SU-DHL-6 (cell line): ENCODE measurements at regions not wholly inside any gene's neighbourhood (a gene's known extent, or its start where the extent isn't known, plus 50 kb on each side); places are given as distances from the start of the nearest gene placed in this dataset.

Experiments
- H2AFZ ChIP-seq: fragments of 200-600 bp; sonication (generic); 2 replicates; pipeline ENCODE4 v1.6.1; 2014; ENCODE audit warnings: low read depth, mild to moderate bottlenecking, moderate library complexity, mixed read lengths, antibody characterized with exemption, low read length; ENCODE audit not compliant: severe bottlenecking
- H3F3A ChIP-seq: fragments of 200-600 bp; shearing (Covaris generic); 2 replicates; pipeline ENCODE4 v1.6.0; 2016; ENCODE audit warnings: antibody characterized with exemption, mild to moderate bottlenecking; ENCODE audit not compliant: insufficient read depth
- H3K27ac ChIP-seq: fragments of 200-600 bp; sonication (generic); 2 replicates; pipeline ENCODE4 v1.5.1; 2016; ENCODE audit warnings: low read depth, mild to moderate bottlenecking, low read length, moderate library complexity, mixed read lengths
- H3K27me3 ChIP-seq: fragments of 200-600 bp; sonication (generic), shearing (Covaris generic); 2 replicates; pipeline ENCODE4 v1.6.0; 2014; ENCODE audit warnings: mild to moderate bottlenecking, low read length
- H3K36me3 ChIP-seq: fragments of 200-600 bp; sonication (generic); 2 replicates; pipeline ENCODE4 v1.6.1; 2014; ENCODE audit warnings: mild to moderate bottlenecking, low read length, mixed read lengths
- H3K4me2 ChIP-seq: fragments of 300-600, 200-600 bp; shearing (Covaris generic), sonication (generic); 2 replicates; pipeline ENCODE4 v1.6.0; 2014; ENCODE audit warnings: low read length, low read depth, mild to moderate bottlenecking; ENCODE audit not compliant: poor library complexity, severe bottlenecking
- H3K4me3 ChIP-seq: fragments of 200-600 bp; sonication (generic); 2 replicates; pipeline ENCODE4 v1.5.1; 2014; ENCODE audit warnings: antibody characterized with exemption, low read length, mild to moderate bottlenecking, mixed read lengths; ENCODE audit not compliant: insufficient read depth, poor library complexity, severe bottlenecking
- H3K79me2 ChIP-seq: fragments of 200-600 bp; sonication (generic); 2 replicates; pipeline ENCODE4 v1.6.1; 2014; ENCODE audit warnings: mild to moderate bottlenecking, low read length, moderate library complexity; ENCODE audit not compliant: insufficient read depth
- H3K9ac ChIP-seq: fragments of 200-600 bp; sonication (generic); 2 replicates; pipeline ENCODE4 v1.7.0; 2014; ENCODE audit warnings: mild to moderate bottlenecking, low read length
- H3K9me2 ChIP-seq: fragments of 200-600 bp; sonication (generic); replicated peaks from 2 replicates; pipeline ENCODE4 v1.6.1; 2014; ENCODE audit warnings: low read length; ENCODE audit not compliant: insufficient read depth
- H3K9me3 ChIP-seq: fragments of 200-600 bp; sonication (generic); 2 replicates; pipeline ENCODE4 v1.6.1; 2014; ENCODE audit warnings: low read length, mixed read lengths; ENCODE audit not compliant: insufficient read depth
- H4K20me1 ChIP-seq: fragments of 200-600 bp; sonication (generic); 2 replicates; pipeline ENCODE4 v1.6.1; 2014; ENCODE audit warnings: low read depth, mild to moderate bottlenecking, antibody characterized with exemption, low read length, moderate library complexity, mixed read lengths
- CTCF ChIP-seq: fragments of 200-600 bp; sonication (generic); IDR thresholded peaks from one replicate; pipeline ENCODE4 v1.5.1; 2017; ENCODE audit warnings: antibody characterized with exemption, mild to moderate bottlenecking, low read length, moderate library complexity; ENCODE audit not compliant: insufficient read depth, poor library complexity, severe bottlenecking
- EZH2phosphoT487 ChIP-seq: fragments of 200-600 bp; sonication (generic), shearing (Covaris generic); conservative IDR thresholded peaks from 2 replicates; pipeline ENCODE4 v1.6.1; 2018; ENCODE audit warnings: mild to moderate bottlenecking, antibody characterized with exemption, low read length, moderate library complexity, mixed read lengths

- no peaks in the 10 kb centered on the region for H3K36me3 ChIP-seq
- no peak for TF ChIP-seq EZH2phosphoT487
- TF ChIP-seq CTCF, result no peak
- no peak overlapping the region for H3K9ac ChIP-seq
- H3K27me3 ChIP-seq, result no peaks in the 10 kb centered on the region
- no peaks in the 10 kb centered on the region for H4K20me1 ChIP-seq
- no peak overlapping the region for H3K4me2 ChIP-seq
- H3K9me3 ChIP-seq, result no peaks in the 10 kb centered on the region
- no peaks in the 10 kb centered on the region for H3K79me2 ChIP-seq
- H3K9me2 ChIP-seq, result no peaks in the 10 kb centered on the region
- H3K4me3 ChIP-seq, result no peak overlapping the region
- no peaks in the 10 kb centered on the region for H3F3A ChIP-seq
- no peak overlapping the region for H3K27ac ChIP-seq
- H2AFZ ChIP-seq, result no peak overlapping the region
Observed at GRCh38 chr6:113482771-113483170, 374.4 kb upstream of the MARCKS start.

GRCh38 chr6:113486199-113486598 is 370.9 kb upstream of the MARCKS start:
- Histone ChIP-seq H3K79me2 (no peaks in the 10 kb centered on the region), H3K9ac (no peak overlapping the region), H3K27me3 (no peaks in the 10 kb centered on the region), H3K4me3 (no peak overlapping the region), H3K36me3 (no peaks in the 10 kb centered on the region), H3K27ac (no peak overlapping the region), H3K4me2 (no peak overlapping the region), H3K9me3 (no peaks in the 10 kb centered on the region), H3K9me2 (no peaks in the 10 kb centered on the region), H4K20me1 (no peaks in the 10 kb centered on the region), H3F3A (no peaks in the 10 kb centered on the region), H2AFZ (no peak overlapping the region)
- TF ChIP-seq CTCF, result no peak
- no peak for TF ChIP-seq EZH2phosphoT487

GRCh38 chr6:113487489-113488058 is 369.6 kb upstream of the MARCKS start:
- Histone ChIP-seq H3F3A (no peaks in the 10 kb centered on the region), H4K20me1 (no peaks in the 10 kb centered on the region), H3K36me3 (no peaks in the 10 kb centered on the region), H3K79me2 (no peaks in the 10 kb centered on the region), H2AFZ (no peak overlapping the region), H3K9ac (no peak overlapping the region), H3K27ac (no peak overlapping the region), H3K4me2 (no peak overlapping the region), H3K4me3 (no peak overlapping the region), H3K9me3 (no peaks in the 10 kb centered on the region), H3K27me3 (no peaks in the 10 kb centered on the region), H3K9me2 (no peaks in the 10 kb centered on the region)
- TF ChIP-seq EZH2phosphoT487 (no peak), CTCF (no peak)
